Stimulated activated CD8-positive, alpha-beta memory T cell treated with anti-CD3 and anti-CD28 coated beads, Interleukin-4, amount 100 ng/mL, for 48 hours (primary cell): ENCODE measurements at regions not wholly inside any gene's neighbourhood (a gene's known extent, or its start where the extent isn't known, plus 50 kb on each side); places are given as distances from the start of the nearest gene placed in this dataset.

Experiments
- DNase-seq: peaks from one replicate; pipeline ENCODE4 v3.0.0-alpha.2; 2020

DNA sequence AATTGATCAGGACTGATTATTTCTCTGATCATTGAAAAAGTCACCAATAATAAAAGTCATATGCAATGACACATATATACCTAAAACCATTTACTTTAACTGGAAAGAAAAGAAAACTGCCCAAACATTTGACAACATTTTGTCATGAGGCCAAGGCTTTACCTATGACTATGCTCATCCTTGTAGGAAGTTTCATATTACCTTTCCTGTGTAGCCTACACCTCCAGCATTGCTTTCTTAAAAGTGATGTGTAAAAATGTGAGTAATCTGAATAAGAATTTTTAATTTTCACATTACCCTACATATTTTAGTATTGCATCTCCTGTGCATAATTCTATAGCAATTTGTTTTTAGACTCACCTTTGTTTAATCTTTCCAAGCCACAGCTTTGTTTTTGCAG, 419.8 kb upstream of the FIGN start:
- no peak for DNase-seq

DNA sequence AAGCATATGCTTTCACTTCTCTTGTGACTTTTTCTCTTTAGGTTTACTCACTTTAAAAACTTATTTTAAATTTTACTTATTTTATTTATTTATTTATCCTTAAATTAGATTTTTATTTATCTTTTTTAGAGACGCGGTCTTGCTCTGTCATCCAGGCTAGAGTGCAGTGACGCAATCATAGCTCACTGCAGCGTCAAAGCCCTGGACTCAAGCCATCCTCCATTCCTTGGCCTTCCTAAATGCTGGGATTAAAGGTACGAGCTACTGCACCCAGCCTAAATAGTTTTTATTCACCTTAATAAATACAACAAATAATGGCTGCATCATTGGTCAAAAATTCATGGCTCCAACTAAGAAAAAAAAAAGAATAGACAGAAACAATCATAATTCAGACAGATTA, 415.7 kb upstream of the FIGN start:
- DNase-seq = no peak

DNA sequence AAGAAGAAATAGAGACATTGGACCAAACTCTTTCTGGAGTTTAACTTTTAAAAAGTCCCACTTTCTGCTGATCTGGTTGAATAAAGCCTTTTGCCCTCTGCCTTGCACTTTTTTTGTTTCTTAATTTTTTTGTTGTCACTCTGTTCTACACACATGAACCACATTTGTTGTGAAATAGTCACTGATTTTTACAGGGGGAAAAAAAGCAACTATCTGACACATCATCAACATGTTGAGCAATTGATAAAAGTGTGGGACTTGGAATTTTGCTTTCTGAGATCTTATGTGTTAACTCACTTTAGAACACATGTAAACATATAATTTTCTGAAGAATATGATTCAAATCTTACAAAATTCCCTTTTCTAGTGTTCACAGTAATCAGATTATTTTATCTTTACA, 414.8 kb upstream of the FIGN start:
- DNase-seq = no peak

DNA sequence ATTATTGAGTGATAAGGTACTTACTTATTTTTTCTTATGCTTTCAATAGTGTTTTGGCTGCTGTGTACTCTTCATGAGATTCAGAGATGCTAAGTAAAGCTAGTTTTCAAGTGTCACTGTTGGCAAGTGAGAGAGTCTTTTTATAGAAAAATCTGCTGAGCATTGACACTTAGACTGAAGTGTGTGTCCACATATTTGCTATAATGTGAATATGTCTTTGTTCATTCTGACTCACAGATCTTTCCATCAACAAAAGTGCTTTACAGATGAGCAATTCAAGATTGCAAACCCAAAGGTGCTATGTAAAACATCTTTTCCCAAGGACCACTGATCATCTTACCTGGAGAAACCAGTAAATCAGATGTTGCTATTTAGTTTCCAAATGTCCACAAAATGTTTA, 410.6 kb upstream of the FIGN start:
- DNase-seq = no peak

DNA sequence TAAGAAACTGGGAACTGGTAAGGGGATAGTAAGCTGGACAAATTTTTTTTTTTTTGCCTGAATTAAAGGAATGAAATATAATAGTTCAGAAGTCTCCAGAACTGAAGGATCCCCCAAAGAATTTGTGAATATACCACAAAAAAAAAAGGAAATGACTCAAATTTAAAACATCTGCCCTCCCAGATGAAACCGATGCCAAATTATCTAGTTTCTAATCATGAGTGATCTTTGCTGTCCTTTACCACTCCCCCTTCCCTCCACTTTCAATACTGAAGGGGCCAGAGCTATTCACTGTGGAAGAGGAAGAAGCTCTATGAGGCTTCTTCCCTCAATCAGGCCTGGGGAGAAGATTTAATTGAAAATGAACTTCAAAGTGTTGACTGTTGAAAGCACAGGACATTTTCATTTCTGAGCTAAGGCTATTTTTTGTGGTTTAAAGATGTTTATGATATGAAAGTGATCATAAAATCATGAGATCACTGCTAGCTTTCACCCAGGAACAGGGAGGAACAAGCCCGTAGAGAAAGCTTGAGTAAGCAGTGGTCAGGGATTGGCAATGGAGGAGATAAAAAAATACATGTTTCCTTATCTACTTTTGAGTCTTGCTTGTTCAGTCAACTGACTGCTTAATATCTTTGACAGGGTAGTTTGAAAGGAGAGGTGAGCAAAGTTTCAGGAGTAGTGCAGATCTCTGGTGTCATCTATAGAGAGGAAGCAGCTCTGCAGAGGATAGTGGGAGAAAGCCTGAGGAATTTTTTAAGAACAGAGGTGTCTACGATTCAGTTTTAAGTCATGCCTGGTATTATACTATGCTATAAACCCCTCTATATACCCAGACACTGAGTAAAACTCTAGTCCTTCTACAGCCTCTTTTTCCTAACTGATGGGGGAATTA, 409.5 kb upstream of the FIGN start:
- no peak for DNase-seq

DNA sequence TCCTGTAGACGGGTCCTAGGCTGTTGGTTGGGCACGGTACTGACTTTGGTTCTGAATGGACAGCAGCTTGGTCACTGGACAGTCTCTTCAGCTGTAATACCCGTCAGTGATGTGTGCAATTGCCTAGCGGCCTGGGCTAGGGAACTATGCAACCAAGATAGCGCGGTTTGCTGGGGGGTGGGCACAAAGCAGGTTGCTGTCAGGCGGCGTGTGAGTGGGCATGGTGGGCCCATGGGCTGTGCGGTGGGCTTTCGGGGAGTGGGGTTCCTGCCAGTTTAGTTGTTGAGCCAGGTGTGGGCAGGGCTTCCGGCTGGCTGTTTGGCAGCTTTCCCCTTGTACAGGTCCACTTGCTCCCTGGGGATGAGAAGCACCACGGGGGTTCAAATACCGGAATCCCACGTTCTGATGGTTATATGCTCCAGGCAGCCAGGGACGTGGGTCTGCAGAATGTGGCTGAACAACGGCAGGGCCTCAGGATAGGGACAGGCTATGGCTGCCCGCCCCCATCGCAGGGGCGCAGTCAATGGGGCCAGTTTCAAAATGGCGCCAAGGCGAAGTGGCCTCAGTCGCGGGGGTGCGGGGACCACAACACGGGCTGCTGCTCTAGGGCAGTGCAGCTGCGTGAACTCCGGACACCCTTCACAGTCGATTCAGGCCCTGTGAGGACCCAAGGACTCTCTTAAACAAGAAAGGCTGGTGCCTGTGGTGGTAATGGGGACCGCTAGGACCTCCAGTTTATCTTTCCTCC, 407.5 kb upstream of the FIGN start:
- DNase-seq = no peak

DNA sequence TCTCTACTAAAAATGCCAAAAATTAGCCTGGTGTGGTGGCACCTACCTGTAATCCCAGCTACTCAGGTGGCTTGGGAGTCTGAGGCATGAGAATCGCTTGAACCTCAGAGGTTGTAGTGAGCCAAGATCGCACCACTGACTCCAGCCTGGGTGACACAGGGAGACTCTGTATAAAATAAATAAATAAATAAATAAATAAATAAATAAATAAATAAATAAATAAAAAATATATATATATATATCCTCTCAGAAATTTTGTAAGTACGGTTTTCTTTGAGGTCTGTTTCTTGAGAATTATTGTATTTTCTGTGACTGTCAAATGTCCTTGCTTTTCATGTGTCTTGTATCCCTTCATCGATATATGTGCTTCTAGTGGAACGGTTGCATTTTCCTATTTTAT, 406.9 kb upstream of the FIGN start:
- no peak for DNase-seq

DNA sequence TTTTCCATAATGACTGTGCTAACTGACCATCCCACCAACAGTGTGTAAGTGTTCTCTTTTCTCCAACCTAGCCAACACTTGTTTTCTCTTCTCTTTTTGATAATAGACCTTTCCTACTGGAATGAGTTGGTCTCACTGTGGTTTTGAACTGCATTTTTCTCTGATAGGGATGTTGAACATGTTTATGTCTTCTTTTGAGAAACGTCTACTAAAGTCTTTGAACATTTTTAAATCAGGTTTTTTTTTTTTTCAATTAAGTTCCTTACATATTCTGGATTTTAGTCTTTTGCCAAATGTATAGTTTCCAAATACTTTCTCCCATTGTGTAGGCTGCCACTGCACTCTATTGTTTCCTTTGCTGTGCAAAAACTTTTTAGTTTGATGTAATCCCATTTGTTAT, 405.5 kb upstream of the FIGN start:
- DNase-seq = no peak

DNA sequence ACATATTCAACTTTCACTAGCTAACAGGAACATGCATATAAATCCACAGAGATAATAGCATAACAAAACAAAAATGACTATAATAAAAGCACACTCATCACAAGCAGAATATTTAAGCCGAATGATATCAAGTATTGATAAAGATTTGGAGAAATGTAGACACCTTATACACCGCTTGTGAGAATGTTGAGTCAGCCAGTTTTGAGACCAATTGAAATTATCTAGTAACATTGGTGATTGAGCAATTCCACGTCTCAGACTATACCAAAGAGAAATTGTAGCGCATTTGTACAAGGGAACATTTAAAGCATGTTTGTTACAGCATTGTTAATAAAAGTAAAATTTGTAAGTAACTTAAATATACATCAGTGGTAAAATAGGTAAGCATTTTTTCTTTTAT, 402.9 kb upstream of the FIGN start:
- DNase-seq = no peak

DNA sequence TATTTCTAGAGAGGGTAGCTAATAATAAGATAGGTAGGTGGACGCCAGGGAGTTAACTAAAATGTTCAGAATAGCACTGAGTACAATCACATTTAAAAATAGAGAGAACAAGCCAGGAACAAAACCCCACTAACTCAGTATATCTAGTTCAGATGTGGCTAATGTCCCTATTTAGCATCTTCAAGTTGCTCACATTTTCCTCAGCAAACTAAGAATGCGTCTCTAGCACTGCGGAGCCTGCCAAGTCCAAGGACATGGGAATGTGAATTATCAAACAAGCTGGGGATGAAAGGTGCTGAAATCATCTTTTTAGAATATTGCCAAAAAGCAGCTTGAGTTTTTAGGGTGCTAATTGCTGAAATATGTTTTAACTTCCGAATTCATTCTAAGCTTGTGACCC, 398.5 kb upstream of the FIGN start:
- DNase-seq = no peak

DNA sequence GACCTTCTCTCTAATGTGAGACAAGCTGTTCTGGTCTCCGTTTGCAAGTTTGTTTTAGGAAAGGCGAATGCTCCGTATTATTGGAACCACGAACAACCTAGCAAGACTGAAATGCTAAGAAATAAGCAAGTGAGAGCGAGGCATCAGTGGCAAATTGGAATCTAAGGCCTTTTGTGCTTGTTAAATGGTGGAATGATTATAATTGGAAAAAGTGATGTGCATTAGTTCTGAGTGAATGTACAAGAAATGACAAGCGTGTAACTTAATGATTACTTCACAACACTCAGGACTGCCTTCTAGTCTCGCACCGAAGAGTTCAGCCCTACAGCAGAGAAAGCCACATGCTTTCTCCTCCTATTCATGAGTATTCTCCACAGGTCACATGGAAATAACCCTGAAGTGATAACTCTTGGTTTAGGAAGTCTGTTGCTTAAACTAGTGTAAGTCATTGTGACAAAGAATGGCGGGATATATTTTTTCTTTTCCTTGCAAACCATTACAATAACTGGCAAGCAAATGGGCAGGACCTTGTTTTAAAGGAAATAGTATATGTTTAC, 392.2 kb upstream of the FIGN start:
- no peak for DNase-seq

DNA sequence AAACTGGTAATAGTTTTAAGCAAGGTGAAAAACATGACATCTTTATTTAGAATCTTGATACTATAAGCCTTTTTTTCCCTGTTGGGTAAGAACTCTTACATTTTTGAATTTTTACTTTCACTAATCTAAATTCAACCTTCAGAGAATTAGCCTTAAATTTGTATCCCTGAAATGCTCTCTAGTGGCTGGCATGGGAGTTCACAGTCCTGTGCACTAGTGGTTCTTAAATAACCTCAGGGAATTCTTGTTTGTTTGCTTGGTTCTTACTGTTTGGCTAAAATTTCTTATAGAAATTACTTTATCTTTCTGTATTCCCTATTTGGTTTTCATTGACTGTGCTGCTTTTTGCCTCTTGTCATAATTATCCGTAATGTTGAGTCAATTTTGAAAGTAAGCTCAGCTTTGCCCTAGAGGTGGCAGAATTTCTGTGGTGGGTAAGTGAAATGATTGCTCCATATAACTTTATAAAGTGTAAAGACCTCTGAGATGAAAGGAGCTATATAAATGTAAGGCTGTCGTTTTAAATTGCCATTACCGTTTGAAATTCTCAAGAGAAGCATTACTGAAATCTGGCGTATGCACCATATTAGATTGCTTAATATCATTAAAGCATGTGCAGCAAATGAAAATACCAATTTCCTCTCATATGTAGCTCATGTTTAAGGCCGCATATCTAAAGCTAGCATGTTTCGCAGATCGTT, 391.3 kb upstream of the FIGN start:
- no peak for DNase-seq

DNA sequence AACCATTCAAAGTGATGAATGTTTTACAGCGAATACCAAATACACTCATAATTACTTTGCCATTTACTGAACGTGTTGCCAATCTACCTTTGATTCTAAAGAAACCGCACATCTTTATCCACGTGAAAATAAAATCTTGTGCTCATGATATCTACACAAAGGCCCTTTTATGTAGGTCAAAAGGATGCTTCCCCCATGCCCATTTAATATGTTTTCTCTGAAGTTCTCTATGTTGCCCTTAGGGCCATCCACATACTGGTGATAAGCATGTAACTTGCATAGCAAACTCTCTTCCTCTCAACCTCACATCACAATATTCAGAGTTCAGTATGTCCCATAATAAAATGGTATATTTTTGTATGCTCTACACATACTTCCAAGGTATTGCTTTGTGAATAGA, 380.0 kb upstream of the FIGN start:
- no peak for DNase-seq

DNA sequence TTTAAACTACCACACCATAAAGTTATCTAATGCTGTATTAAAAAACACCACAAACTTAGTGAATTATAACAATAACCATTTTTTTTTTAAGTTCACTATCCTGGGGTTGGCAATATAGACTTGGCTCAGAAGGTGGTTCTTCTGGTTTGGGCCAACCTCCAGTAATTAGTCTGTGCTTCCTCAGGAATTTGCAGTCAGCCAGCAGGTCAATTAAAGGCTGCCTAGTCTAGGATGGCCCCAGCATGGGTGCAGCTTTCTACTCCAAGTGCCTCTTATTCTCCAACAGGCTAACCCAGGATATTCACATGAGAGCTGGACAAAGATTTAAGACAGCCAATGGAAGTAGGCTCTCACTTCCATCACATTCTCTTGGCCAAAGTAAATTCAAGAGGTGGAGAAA, 379.1 kb upstream of the FIGN start:
- no peak for DNase-seq

DNA sequence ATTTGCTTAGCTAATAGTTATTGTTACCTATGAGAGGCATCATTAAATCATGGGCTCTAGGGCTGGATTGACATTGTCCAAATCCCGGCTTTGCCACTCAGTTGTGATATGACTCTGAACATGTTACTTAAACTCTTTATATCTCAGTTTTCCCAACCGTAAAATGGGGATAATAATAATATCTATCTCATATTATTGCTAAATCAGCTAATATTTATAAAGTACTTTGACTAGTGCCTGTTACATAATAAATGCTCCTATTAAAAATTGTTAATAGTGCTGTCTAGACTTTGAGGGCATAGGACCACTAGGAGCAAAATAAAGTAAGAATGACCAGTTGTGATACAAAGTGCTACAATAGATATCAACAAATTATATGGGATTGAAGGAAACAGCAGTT, 376.3 kb upstream of the FIGN start:
- DNase-seq = no peak

DNA sequence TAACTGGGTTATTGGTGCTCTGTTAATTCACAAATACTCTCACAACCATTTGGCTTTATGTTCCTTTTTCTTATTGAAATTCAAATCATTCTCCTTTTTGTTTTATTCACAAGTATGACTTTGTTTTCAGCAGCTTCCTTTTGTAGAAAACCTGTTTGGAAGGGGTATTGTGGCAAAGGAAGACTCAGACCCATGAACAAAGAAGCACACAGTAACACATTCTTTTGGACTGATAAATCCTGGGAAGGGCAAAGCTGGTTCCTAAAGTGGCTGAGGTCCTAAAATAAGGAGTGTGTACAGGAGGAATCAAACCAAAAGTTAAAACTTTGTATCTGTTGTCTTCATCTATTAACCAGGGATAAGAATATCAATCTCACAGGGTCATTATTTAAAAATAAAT, 374.7 kb upstream of the FIGN start:
- DNase-seq = no peak

DNA sequence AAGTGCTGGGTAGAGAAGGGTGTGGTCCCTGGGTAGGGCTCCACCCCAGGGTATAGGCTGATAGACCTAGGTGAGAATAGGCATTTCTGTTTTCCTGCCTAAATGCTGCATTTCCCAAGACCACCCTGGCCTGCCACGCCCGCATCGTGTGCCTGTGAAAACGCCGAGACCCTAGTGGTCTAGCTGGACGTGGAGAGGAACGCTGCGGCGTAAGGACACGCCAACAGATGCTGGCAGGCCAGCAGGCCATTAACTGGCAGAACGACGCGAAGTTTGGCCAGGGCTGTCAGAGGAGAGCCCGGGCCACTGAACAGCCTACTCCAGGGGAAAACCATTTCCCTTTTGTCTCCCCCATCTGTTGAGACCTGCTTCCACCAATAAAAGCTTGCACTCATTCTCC, 373.2 kb upstream of the FIGN start:
- DNase-seq = no peak

DNA sequence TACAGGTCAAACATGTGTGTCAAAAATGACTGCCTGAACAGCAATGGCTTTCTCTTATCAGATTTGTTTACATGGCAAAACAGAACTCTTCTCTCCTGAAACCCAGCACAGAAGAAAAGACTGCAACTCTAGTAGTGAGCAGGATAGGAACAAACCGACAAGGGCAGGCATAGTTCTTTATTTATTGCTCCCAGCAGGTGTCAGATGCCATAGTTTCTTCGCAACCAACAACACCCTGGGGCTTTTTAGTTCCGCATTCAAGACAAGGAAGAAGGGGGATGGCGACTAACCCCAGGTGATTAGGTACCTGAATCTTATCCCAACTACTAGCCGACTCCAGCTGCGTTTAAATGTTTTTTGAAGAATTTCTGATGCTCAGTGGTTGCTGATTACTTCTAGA, 367.5 kb upstream of the FIGN start:
- DNase-seq = no peak

DNA sequence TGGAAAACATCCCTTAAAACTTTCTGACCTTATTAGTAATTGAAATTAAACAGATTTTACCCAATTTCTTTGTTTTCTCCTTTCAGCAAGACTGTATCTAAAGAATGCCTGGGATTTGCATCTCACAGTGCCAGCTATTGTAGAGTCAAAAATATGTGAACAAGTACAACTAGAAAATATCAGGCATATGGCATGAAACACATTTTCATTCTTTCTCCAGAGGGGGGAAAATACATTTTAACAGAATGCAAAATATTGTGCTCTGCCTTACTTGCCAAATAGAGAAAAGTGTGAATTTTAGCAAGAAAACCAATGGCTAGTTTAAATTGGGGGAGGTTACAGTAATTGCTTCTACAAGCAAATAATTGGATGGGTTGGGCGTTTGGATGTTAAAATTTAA, 366.6 kb upstream of the FIGN start:
- DNase-seq = no peak

DNA sequence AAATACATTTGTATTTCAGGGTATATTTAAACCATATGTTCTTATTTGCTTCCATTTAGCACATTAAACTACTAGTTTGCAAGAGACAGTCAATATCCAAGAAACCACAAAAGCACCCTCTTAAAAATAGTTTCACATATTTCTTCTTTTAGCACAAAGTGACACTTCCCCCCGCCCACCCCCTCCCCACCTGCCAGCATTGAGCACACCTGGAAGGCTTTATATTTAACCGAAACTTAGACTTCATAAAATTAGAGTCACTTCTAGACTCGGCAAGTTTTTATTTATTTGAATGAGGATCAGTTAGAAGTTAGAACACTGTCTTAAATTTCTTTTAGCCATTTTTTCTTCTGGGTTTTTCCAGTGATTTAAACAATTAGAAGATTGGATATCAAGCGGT, 355.9 kb upstream of the FIGN start:
- no peak for DNase-seq

DNA sequence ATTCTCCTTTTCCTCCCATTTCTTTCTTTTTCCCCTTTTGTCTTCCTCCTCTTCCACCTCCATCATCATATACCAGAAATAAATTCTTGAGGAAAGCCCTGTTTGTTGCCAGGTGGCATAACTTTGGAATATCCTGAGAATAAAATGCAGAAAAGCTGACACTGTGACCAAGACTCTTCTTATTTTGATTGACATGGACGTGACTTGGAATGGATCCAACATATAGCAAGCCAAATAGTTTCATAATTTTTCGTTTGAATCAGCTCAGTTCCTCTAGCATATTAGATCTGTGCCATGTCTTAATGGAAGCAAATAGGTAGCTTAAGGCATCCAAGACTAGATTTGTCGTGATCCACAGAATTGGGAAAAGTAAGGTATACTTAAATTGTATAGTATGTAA, 354.7 kb upstream of the FIGN start:
- no peak for DNase-seq

DNA sequence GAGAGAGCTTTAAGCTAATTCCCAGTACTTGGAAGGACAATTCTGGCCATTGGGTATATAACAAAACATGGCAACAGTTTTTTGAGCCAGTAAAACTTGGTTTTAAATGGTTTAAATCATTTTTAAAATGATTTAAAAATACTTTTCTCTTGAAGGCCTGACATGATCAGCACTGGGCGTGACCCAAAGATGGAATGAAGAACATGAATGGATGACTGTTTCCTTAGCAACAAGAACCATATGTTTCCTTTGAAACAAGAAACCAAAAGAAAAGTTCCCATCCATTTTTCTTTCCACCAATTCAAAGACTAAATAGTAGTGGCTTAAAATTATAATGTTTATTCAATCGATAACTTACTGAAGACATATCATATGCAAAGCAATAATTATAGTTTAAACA, 348.3 kb upstream of the FIGN start:
- no peak for DNase-seq

DNA sequence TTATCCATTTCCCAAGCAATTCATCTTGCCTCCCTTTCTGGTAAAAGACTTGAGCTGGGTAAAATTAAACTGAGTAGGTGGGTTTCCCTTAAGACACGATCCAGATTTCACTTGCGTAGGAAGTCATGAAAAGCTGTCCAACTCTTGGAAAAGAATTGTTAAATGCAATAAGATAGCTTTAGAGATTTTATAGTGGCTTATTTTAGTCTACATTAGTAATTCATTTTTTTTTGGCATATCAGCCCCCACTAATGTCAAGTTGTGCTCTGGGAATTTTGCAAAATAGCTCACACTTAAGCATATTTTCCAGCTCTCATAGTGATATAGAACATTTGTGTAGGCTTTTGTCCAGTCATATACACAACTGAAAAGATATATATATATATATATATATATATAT, 344.7 kb upstream of the FIGN start:
- DNase-seq = no peak

DNA sequence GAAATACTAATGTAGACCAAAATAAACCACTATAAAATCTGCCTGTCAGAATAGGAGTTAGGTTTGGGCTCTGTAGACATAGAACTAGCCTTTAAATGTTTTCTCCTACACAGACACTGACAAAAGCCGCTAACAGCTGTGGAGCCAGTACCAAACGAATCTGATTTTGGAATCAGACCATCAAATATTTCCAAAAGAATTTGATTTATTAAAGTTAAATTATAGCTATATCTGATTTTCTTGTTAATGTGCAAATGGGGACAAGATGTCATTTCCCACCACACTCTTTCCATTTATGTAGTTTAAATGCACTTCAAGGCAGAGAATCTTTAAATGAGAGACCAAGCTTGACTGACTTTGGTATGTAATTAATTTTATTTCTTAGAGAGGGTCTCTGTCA, 343.4 kb upstream of the FIGN start:
- DNase-seq = no peak
